ENCODE measurements at regions not wholly inside any gene's neighbourhood (a gene's known extent, or its start where the extent isn't known, plus 50 kb on each side); places are given as distances from the start of the nearest gene placed in this dataset.

- FAIRE-seq (no peak), DNase-seq (ENCODE audit: low spot score) (no peak), ATAC-seq (no peak)
- no peaks in the 10 kb centered on the region for H3K9me3 ChIP-seq (ENCODE audit: low read length)
- BruUV-seq (replicated peaks): no TSS peak
- H3K4me3 ChIP-seq (replicated peaks in 1 of 3; ENCODE audit: insufficient read depth in 1 of 3, low read depth in 2 of 3, low read length in 3 of 3): no peak overlapping the region
- no peaks in the 10 kb centered on the region for H3K79me2 ChIP-seq (ENCODE audit: insufficient read depth, low read length)
- intact Hi-C loops (cut with micrococcal nuclease; ENCODE audit: unreplicated experiment) (no loop called here), in situ Hi-C loops (cut with HindIII; ENCODE audit: extremely low pct_ligation_motif_present, low pct_unique_long_range_greater_than_20kb) (no loop called here)
- H3K36me3 ChIP-seq (replicated peaks in 1 of 2; ENCODE audit: control insufficient read depth in 1 of 2, insufficient read depth in 2 of 2, low read length in 2 of 2): no peaks in the 10 kb centered on the region
- CTCF ChIA-PET (ENCODE audit: low intra/inter-chr PET ratio, low total read pairs): no interaction called here
- peaks cover 5% of the 10 kb centered on the region for H3K4me1 ChIP-seq (ENCODE audit: insufficient read depth, low read length)
- no peak overlapping the region for H3K27ac ChIP-seq (ENCODE audit: extremely low read length, insufficient read depth, low read length)
- POLR2A ChIA-PET: no interaction called here
- no peak overlapping the region for H2AFZ ChIP-seq (ENCODE audit: low read length)
- H3K27me3 ChIP-seq (ENCODE audit: control insufficient read depth in 1 of 2, insufficient read depth in 2 of 2, low read length in 2 of 2): peaks cover 24 to 87% of the 10 kb centered on the region in 2 experiments
- no peak overlapping the region for H3K9ac ChIP-seq (ENCODE audit: insufficient read depth, low read depth, low read length)
- no peak overlapping the region for H3K4me2 ChIP-seq (ENCODE audit: low read depth, low read length)
- TF ChIP-seq ZNF333 (CRISPR knock-in tag; IDR thresholded peaks at IDR 0.05; ENCODE audit: borderline replicate concordance): no peak
- TF ChIP-seq MYC (CRISPR knock-in tag; IDR thresholded peaks at IDR 0.05; ENCODE audit: borderline replicate concordance): no peak
- TF ChIP-seq NRL (CRISPR knock-in tag; IDR thresholded peaks at IDR 0.05; ENCODE audit: borderline replicate concordance): no peak
- no peak for TF ChIP-seq HOXA5 (CRISPR knock-in tag; IDR thresholded peaks at IDR 0.05)
- no peak for TF ChIP-seq XRCC5 (optimal IDR thresholded peaks at IDR 0.05; ENCODE audit: low read length)
- no peak for TF ChIP-seq ZNF781 (CRISPR knock-in tag; IDR thresholded peaks at IDR 0.05; ENCODE audit: borderline replicate concordance, not compliant biosample characterization)
- TF ChIP-seq YY1 (IDR thresholded peaks at IDR 0.05; ENCODE audit: insufficient read depth, insufficient replicate concordance, low read depth, low read length): no peak
- no peak for TF ChIP-seq EHMT2 (IDR thresholded peaks at IDR 0.05; ENCODE audit: borderline replicate concordance, low read depth, low read length)
- TF ChIP-seq ZNF496 (CRISPR knock-in tag; IDR thresholded peaks at IDR 0.05; ENCODE audit: insufficient replicate concordance): no peak
- no peak for TF ChIP-seq ZBTB7A (CRISPR knock-in tag; IDR thresholded peaks at IDR 0.05)
- no peak for TF ChIP-seq ETV5 (CRISPR knock-in tag; IDR thresholded peaks at IDR 0.05; ENCODE audit: borderline replicate concordance)
- TF ChIP-seq ZNF546 (CRISPR knock-in tag; conservative IDR thresholded peaks at IDR 0.05): no peak
- no peak for TF ChIP-seq ZNF281 (CRISPR knock-in tag; IDR thresholded peaks at IDR 0.05; ENCODE audit: borderline replicate concordance)
- peaks cover 15% of the 10 kb centered on the region; the same call in 1 of the 2 replicates for H4K20me1 ChIP-seq (ENCODE audit: insufficient read depth, low read length)
- 22% methylated on average over 9 of the region's 15 CpGs for WGBS (ENCODE audit: low lambda C conversion rate)
These were observed 132.1 kb upstream of the RTL1 start for GRCh38 chr14:101035466-101036225.
